Prostate gland (tissue), 2 donors: ENCODE measurements at regions not wholly inside any gene's neighbourhood (a gene's known extent, or its start where the extent isn't known, plus 50 kb on each side); places are given as distances from the start of the nearest gene placed in this dataset.

ENCODE experiments used
- CTCF ChIP-seq, 4 experiments: fragments of 200-600 bp in 2 of 4; fragments of 450-650 bp in 2 of 4; sonication (generic) in 2 of 4; IDR thresholded peaks; 1 replicate in 3 of 4; 2 replicates in 1 of 4; pipeline ENCODE4 v1.5.1; 2016 to 2019; ENCODE audit warnings: antibody characterized with exemption in 4 of 4, mild to moderate bottlenecking in 2 of 4, moderate library complexity in 2 of 4
- POLR2A ChIP-seq: fragments of 450-650 bp; IDR thresholded peaks from one replicate; pipeline ENCODE4 v1.6.1; 2016; ENCODE audit warnings: antibody characterized with exemption, mild to moderate bottlenecking
- POLR2AphosphoS5 ChIP-seq: sonication (generic); formaldehyde crosslinking; IDR thresholded peaks from one replicate; pipeline ENCODE4 v1.6.1; 2017; ENCODE audit warnings: antibody characterized with exemption

- TF ChIP-seq POLR2AphosphoS5 (no peak), CTCF (IDR thresholded peaks at IDR 0.05) (no peak), POLR2A (no peak)
Observed at GRCh38 chr14:100402631-100403030, 79.5 kb downstream of the SLC25A47 start.
